HEK293 (cell line): ENCODE measurements at regions not wholly inside any gene's neighbourhood (a gene's known extent, or its start where the extent isn't known, plus 50 kb on each side); places are given as distances from the start of the nearest gene placed in this dataset.

Source experiments
- CTCF ChIA-PET: fragments of 350-600 bp; formaldehyde crosslinking; extraction: SDS; loops from one replicate; lab custom pipeline; 2021; ENCODE audit warnings: antibody characterized with exemption; lab: Yijun Ruan, JAX
- POLR2A ChIA-PET: fragments of 300-600 bp; formaldehyde crosslinking; extraction: SDS; loops from one replicate; lab custom pipeline; 2020; ENCODE audit warnings: antibody characterized with exemption, inconsistent platforms; lab: Yijun Ruan, JAX
- H3K27ac ChIP-seq: fragments of 200-500 bp; sonication (Bioruptor generic); 2 replicates; pipeline ENCODE4 v1.5.1; 2014; ENCODE audit warnings: low read depth, low read length, control low read depth, inconsistent platforms; ENCODE audit errors: extremely low read depth
- H3K36me3 ChIP-seq, 2 experiments: fragments of 200-500 bp in 1 of 2; sonication (Bioruptor generic) in 1 of 2; 1 replicate in 1 of 2; 2 replicates in 1 of 2; pipeline ENCODE4 v1.5.1; 2014 to 2017; ENCODE audit warnings: inconsistent platforms in 2 of 2, low read length in 2 of 2; ENCODE audit not compliant: control insufficient read depth in 2 of 2, insufficient read depth in 1 of 2
- H3K4me1 ChIP-seq: fragments of 200-500 bp; sonication (Bioruptor generic); 2 replicates; pipeline ENCODE4 v1.5.1; 2014; ENCODE audit warnings: mild to moderate bottlenecking, low read length, inconsistent platforms; ENCODE audit not compliant: control insufficient read depth, insufficient read depth
- H3K4me3 ChIP-seq: 2 replicates; pipeline ENCODE4 v1.5.1; 2011; ENCODE audit warnings: low read depth, mild to moderate bottlenecking, control low read depth, low read length, moderate library complexity
- H3K9me3 ChIP-seq: fragments of 200-500 bp; sonication (Bioruptor generic); 2 replicates; pipeline ENCODE4 v1.5.1; 2014; ENCODE audit warnings: low read depth, low read length, inconsistent platforms; ENCODE audit not compliant: control insufficient read depth, insufficient read depth
- GLIS2 ChIP-seq: fragments of 450-650 bp; formaldehyde crosslinking; IDR thresholded peaks from 2 replicates; pipeline ENCODE4 v1.5.1; 2016; ENCODE audit warnings: missing biosample characterization, missing genetic modification characterization
- HOXD13 ChIP-seq: sonication (generic); formaldehyde crosslinking; IDR thresholded peaks from 2 replicates; pipeline ENCODE4 v1.8.0; 2022; ENCODE audit warnings: missing genetic modification reagents, borderline replicate concordance
- REPIN1 ChIP-seq: fragments of 450-650 bp; formaldehyde crosslinking; IDR thresholded peaks from 2 replicates; pipeline ENCODE4 v1.5.1; 2017; ENCODE audit warnings: missing biosample characterization, missing genetic modification characterization, low read depth
- ZFP3 ChIP-seq: fragments of 450-650 bp; formaldehyde crosslinking; IDR thresholded peaks from 2 replicates; pipeline ENCODE4 v1.5.1; 2016; ENCODE audit warnings: low read depth, missing biosample characterization, missing genetic modification characterization
- ZNF157 ChIP-seq: fragments of 450-650 bp; formaldehyde crosslinking; IDR thresholded peaks from 2 replicates; pipeline ENCODE4 v1.5.1; 2016; ENCODE audit warnings: missing biosample characterization, missing genetic modification characterization
- ZNF544 ChIP-seq: fragments of 450-650 bp; formaldehyde crosslinking; IDR thresholded peaks from 2 replicates; pipeline ENCODE4 v1.5.0; 2017; ENCODE audit warnings: missing biosample characterization, missing genetic modification characterization
- ZNF555 ChIP-seq: fragments of 450-650 bp; formaldehyde crosslinking; conservative IDR thresholded peaks from 2 replicates; pipeline ENCODE4 v1.5.1; 2017; ENCODE audit warnings: missing biosample characterization, mild to moderate bottlenecking, missing genetic modification characterization, inconsistent platforms
- ZNF626 ChIP-seq: fragments of 450-650 bp; sonication (Bioruptor Pico); formaldehyde crosslinking; IDR thresholded peaks from 2 replicates; pipeline ENCODE4 v1.5.1; 2018; ENCODE audit warnings: missing biosample characterization, missing genetic modification characterization, inconsistent platforms
- ZNF707 ChIP-seq: fragments of 450-650 bp; formaldehyde crosslinking; IDR thresholded peaks from 2 replicates; pipeline ENCODE4 v1.5.1; 2016; ENCODE audit warnings: missing biosample characterization, missing genetic modification characterization
- ZNF768 ChIP-seq: fragments of 450-650 bp; formaldehyde crosslinking; IDR thresholded peaks from 2 replicates; pipeline ENCODE4 v1.5.1; 2018; ENCODE audit warnings: missing biosample characterization, mild to moderate bottlenecking, missing genetic modification characterization
- TF ChIP-seq, protein P1 (sequence below): fragments of 450-650 bp; formaldehyde crosslinking; optimal IDR thresholded peaks from 2 replicates; pipeline ENCODE3; 2016; ENCODE audit warnings: missing biosample characterization, mild to moderate bottlenecking, missing genetic modification characterization
- TF ChIP-seq, protein P2 (sequence below): fragments of 450-650 bp; IDR thresholded peaks from 2 replicates; pipeline ENCODE4 v1.5.1; 2018; ENCODE audit warnings: missing biosample characterization, mild to moderate bottlenecking, missing genetic modification characterization
- TF ChIP-seq, protein P3 (sequence below): IDR thresholded peaks from 2 replicates; pipeline ENCODE4 v1.6.1; 2011; ENCODE audit warnings: mild to moderate bottlenecking, low read depth, low read length, borderline replicate concordance
- TF ChIP-seq, protein P4 (sequence below): fragments of 450-650 bp; formaldehyde crosslinking; IDR thresholded peaks from 2 replicates; pipeline ENCODE4 v1.5.1; 2016; ENCODE audit warnings: missing biosample characterization, missing genetic modification characterization
- TF ChIP-seq, protein P5 (sequence below): fragments of 450-650 bp; formaldehyde crosslinking; IDR thresholded peaks from 2 replicates; pipeline ENCODE4 v1.5.1; 2016; ENCODE audit warnings: missing biosample characterization, missing genetic modification characterization
- TF ChIP-seq, protein P6 (sequence below): fragments of 450-650 bp; formaldehyde crosslinking; IDR thresholded peaks from 2 replicates; pipeline ENCODE4 v1.5.1; 2016; ENCODE audit warnings: missing biosample characterization, missing genetic modification characterization
- TF ChIP-seq, protein P7 (sequence below): fragments of 450-650 bp; formaldehyde crosslinking; IDR thresholded peaks from 2 replicates; pipeline ENCODE4 v1.5.1; 2016; ENCODE audit warnings: missing biosample characterization, missing genetic modification characterization
- TF ChIP-seq, protein P8 (sequence below): fragments of 450-650 bp; formaldehyde crosslinking; IDR thresholded peaks from 2 replicates; pipeline ENCODE4 v1.5.1; 2017; ENCODE audit warnings: missing biosample characterization, missing genetic modification characterization

DNA sequence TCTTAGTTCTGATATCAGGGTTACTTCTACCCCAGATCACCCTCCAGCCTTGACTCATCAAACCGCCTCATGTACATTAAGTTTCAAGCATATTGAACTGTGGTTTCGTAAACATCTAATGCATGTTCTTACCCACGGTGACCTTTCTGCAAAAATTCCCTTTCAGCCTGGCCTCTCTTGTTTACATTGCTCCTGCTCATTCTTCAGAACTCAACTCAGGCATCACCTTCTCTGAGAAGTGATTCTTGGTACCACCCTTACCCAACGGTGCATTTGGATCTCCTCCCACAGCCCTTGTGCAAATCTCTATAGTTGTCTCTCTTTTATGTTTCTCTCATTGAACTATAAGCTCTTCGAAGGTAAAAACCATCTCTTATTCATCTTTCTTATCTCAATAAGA lies 503.1 kb upstream of the PKDCC start:
- Histone ChIP-seq H3K4me1 (no peaks in the 10 kb centered on the region), H3K36me3 (no peaks in the 10 kb centered on the region), H3K27ac (no peak overlapping the region), H3K9me3 (no peaks in the 10 kb centered on the region), H3K4me3 (no peak overlapping the region)
- TF ChIP-seq ZFP3 (tag by site-specific recombination) = no peak
- TF ChIP-seq, protein P1, sequence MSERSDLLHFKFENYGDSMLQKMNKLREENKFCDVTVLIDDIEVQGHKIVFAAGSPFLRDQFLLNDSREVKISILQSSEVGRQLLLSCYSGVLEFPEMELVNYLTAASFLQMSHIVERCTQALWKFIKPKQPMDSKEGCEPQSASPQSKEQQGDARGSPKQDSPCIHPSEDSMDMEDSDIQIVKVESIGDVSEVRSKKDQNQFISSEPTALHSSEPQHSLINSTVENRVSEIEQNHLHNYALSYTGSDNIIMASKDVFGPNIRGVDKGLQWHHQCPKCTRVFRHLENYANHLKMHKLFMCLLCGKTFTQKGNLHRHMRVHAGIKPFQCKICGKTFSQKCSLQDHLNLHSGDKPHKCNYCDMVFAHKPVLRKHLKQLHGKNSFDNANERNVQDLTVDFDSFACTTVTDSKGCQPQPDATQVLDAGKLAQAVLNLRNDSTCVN (tag by site-specific recombination) = no peak
- TF ChIP-seq, protein P2, sequence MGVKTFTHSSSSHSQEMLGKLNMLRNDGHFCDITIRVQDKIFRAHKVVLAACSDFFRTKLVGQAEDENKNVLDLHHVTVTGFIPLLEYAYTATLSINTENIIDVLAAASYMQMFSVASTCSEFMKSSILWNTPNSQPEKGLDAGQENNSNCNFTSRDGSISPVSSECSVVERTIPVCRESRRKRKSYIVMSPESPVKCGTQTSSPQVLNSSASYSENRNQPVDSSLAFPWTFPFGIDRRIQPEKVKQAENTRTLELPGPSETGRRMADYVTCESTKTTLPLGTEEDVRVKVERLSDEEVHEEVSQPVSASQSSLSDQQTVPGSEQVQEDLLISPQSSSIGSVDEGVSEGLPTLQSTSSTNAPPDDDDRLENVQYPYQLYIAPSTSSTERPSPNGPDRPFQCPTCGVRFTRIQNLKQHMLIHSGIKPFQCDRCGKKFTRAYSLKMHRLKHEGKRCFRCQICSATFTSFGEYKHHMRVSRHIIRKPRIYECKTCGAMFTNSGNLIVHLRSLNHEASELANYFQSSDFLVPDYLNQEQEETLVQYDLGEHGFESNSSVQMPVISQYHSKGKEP (tag by site-specific recombination) = no peak
- no peak for TF ChIP-seq ZNF707
- TF ChIP-seq HOXD13 (CRISPR knock-in tag) = no peak
- TF ChIP-seq ZNF544 (tag by site-specific recombination) = no peak
- no peak for TF ChIP-seq ZNF555 (tag by site-specific recombination)
- TF ChIP-seq, protein P3, sequence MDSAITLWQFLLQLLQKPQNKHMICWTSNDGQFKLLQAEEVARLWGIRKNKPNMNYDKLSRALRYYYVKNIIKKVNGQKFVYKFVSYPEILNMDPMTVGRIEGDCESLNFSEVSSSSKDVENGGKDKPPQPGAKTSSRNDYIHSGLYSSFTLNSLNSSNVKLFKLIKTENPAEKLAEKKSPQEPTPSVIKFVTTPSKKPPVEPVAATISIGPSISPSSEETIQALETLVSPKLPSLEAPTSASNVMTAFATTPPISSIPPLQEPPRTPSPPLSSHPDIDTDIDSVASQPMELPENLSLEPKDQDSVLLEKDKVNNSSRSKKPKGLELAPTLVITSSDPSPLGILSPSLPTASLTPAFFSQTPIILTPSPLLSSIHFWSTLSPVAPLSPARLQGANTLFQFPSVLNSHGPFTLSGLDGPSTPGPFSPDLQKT = no peak
- TF ChIP-seq, protein P4, sequence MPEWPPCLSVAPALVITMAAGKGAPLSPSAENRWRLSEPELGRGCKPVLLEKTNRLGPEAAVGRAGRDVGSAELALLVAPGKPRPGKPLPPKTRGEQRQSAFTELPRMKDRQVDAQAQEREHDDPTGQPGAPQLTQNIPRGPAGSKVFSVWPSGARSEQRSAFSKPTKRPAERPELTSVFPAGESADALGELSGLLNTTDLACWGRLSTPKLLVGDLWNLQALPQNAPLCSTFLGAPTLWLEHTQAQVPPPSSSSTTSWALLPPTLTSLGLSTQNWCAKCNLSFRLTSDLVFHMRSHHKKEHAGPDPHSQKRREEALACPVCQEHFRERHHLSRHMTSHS (tag by site-specific recombination) = no peak
- TF ChIP-seq, protein P5, sequence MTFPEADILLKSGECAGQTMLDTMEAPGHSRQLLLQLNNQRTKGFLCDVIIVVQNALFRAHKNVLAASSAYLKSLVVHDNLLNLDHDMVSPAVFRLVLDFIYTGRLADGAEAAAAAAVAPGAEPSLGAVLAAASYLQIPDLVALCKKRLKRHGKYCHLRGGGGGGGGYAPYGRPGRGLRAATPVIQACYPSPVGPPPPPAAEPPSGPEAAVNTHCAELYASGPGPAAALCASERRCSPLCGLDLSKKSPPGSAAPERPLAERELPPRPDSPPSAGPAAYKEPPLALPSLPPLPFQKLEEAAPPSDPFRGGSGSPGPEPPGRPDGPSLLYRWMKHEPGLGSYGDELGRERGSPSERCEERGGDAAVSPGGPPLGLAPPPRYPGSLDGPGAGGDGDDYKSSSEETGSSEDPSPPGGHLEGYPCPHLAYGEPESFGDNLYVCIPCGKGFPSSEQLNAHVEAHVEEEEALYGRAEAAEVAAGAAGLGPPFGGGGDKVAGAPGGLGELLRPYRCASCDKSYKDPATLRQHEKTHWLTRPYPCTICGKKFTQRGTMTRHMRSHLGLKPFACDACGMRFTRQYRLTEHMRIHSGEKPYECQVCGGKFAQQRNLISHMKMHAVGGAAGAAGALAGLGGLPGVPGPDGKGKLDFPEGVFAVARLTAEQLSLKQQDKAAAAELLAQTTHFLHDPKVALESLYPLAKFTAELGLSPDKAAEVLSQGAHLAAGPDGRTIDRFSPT (tag by site-specific recombination) = no peak
- TF ChIP-seq REPIN1 (tag by site-specific recombination) = no peak
- no peak for TF ChIP-seq GLIS2
- no peak for TF ChIP-seq ZNF768
- TF ChIP-seq, protein P6, sequence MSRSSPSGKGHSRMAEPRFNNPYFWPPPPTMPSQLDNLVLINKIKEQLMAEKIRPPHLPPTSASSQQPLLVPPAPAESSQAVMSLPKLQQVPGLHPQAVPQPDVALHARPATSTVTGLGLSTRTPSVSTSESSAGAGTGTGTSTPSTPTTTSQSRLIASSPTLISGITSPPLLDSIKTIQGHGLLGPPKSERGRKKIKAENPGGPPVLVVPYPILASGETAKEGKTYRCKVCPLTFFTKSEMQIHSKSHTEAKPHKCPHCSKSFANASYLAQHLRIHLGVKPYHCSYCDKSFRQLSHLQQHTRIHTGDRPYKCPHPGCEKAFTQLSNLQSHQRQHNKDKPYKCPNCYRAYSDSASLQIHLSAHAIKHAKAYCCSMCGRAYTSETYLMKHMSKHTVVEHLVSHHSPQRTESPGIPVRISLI (tag by site-specific recombination) = no peak
- TF ChIP-seq, protein P7, sequence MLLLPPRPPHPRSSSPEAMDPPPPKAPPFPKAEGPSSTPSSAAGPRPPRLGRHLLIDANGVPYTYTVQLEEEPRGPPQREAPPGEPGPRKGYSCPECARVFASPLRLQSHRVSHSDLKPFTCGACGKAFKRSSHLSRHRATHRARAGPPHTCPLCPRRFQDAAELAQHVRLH (tag by site-specific recombination) = no peak
- TF ChIP-seq, protein P8, sequence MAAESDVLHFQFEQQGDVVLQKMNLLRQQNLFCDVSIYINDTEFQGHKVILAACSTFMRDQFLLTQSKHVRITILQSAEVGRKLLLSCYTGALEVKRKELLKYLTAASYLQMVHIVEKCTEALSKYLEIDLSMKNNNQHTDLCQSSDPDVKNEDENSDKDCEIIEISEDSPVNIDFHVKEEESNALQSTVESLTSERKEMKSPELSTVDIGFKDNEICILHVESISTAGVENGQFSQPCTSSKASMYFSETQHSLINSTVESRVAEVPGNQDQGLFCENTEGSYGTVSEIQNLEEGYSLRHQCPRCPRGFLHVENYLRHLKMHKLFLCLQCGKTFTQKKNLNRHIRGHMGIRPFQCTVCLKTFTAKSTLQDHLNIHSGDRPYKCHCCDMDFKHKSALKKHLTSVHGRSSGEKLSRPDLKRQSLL = no peak
- no peak for TF ChIP-seq ZNF626 (tag by site-specific recombination)
- TF ChIP-seq ZNF157 (tag by site-specific recombination) = no peak
- ChIA-PET POLR2A (no interaction called here), CTCF (no interaction called here)
